ENCODE measurements at regions not wholly inside any gene's neighbourhood (a gene's known extent, or its start where the extent isn't known, plus 50 kb on each side); places are given as distances from the start of the nearest gene placed in this dataset.

- CTCF ChIA-PET: no interaction called here
- TF ChIP-seq CTCF (IDR thresholded peaks at IDR 0.05): no peak
- Histone ChIP-seq H3K9me3 (ENCODE audit: control insufficient read depth in 1 of 2, insufficient read depth in 1 of 2, low read length in 2 of 2) (no peaks in the 10 kb centered on the region), H3K36me3 (ENCODE audit: insufficient read depth, low read length) (no peaks in the 10 kb centered on the region), H3K27ac (ENCODE audit: low read depth in 1 of 2, low read length in 2 of 2) (no peak overlapping the region), H3K4me3 (ENCODE audit: low read length) (no peak overlapping the region), H3K27me3 (ENCODE audit: control insufficient read depth in 1 of 2, insufficient read depth in 2 of 2, low read length in 2 of 2) (no peaks in the 10 kb centered on the region), H3K4me1 (ENCODE audit: insufficient read depth, low read length) (peaks cover 14% of the 10 kb centered on the region)
- no peaks in the 10 kb centered on the region for H3K27me3 Mint-ChIP-seq
- POLR2A ChIA-PET: no interaction called here
- DNase-seq: no peak
- peaks cover 10% of the 10 kb centered on the region for H3K4me1 Mint-ChIP-seq (ENCODE audit: low read depth)
- H3K4me3 Mint-ChIP-seq: no peak overlapping the region
- H3K9me3 Mint-ChIP-seq: no peaks in the 10 kb centered on the region
- H3K27ac Mint-ChIP-seq: no peak overlapping the region
- intact Hi-C loops (cut with DNase I, micrococcal nuclease): no loop called here
- no peak for ATAC-seq (ENCODE audit: poor library complexity)
- H3K36me3 Mint-ChIP-seq (ENCODE audit: low read depth): no peaks in the 10 kb centered on the region
Measured at GRCh38 chr1:232533328-232533727, 96.6 kb downstream of the SIPA1L2 start.

GRCh38 chr1:232532901-232533300 lies 97.0 kb downstream of the SIPA1L2 start:
- Mint-ChIP-seq H3K4me3 (no peak overlapping the region), H3K36me3 (ENCODE audit: low read depth) (no peaks in the 10 kb centered on the region), H3K4me1 (ENCODE audit: low read depth) (peaks cover 13% of the 10 kb centered on the region), H3K27ac (no peak overlapping the region), H3K27me3 (no peaks in the 10 kb centered on the region), H3K9me3 (no peaks in the 10 kb centered on the region)
- Histone ChIP-seq H3K9me3 (ENCODE audit: control insufficient read depth in 1 of 2, insufficient read depth in 1 of 2, low read length in 2 of 2) (no peaks in the 10 kb centered on the region), H3K27ac (ENCODE audit: low read depth in 1 of 2, low read length in 2 of 2) (no peak overlapping the region), H3K27me3 (ENCODE audit: control insufficient read depth in 1 of 2, insufficient read depth in 2 of 2, low read length in 2 of 2) (no peaks in the 10 kb centered on the region), H3K36me3 (ENCODE audit: insufficient read depth, low read length) (no peaks in the 10 kb centered on the region), H3K4me1 (ENCODE audit: insufficient read depth, low read length) (peaks cover 16% of the 10 kb centered on the region), H3K4me3 (ENCODE audit: low read length) (no peak overlapping the region)
- TF ChIP-seq CTCF (IDR thresholded peaks at IDR 0.05): no peak
- CTCF ChIA-PET: no interaction called here
- DNase-seq (no peak), ATAC-seq (ENCODE audit: poor library complexity) (no peak)
- POLR2A ChIA-PET: no interaction called here
- intact Hi-C loops (cut with DNase I, micrococcal nuclease): no loop called here

GRCh38 chr1:232531291-232531690 lies 98.6 kb downstream of the SIPA1L2 start:
- Mint-ChIP-seq H3K9me3 (no peaks in the 10 kb centered on the region), H3K27me3 (no peaks in the 10 kb centered on the region), H3K27ac (no peak overlapping the region), H3K36me3 (ENCODE audit: low read depth) (no peaks in the 10 kb centered on the region), H3K4me3 (no peak overlapping the region), H3K4me1 (ENCODE audit: low read depth) (peaks cover 13% of the 10 kb centered on the region)
- CTCF ChIA-PET: no interaction called here
- H3K36me3 ChIP-seq (ENCODE audit: insufficient read depth, low read length): no peaks in the 10 kb centered on the region
- no peak overlapping the region for H3K27ac ChIP-seq (ENCODE audit: low read depth in 1 of 2, low read length in 2 of 2)
- no peak for TF ChIP-seq CTCF (IDR thresholded peaks at IDR 0.05)
- peaks cover 16% of the 10 kb centered on the region for H3K4me1 ChIP-seq (ENCODE audit: insufficient read depth, low read length)
- intact Hi-C loops (cut with DNase I, micrococcal nuclease): no loop called here
- no peak for ATAC-seq (ENCODE audit: poor library complexity)
- no peak for DNase-seq
- H3K27me3 ChIP-seq (ENCODE audit: control insufficient read depth in 1 of 2, insufficient read depth in 2 of 2, low read length in 2 of 2): no peaks in the 10 kb centered on the region
- no peaks in the 10 kb centered on the region for H3K9me3 ChIP-seq (ENCODE audit: control insufficient read depth in 1 of 2, insufficient read depth in 1 of 2, low read length in 2 of 2)
- POLR2A ChIA-PET: no interaction called here
- no peak overlapping the region for H3K4me3 ChIP-seq (ENCODE audit: low read length)
